Smooth muscle cell (in vitro differentiated cells): ENCODE measurements at regions not wholly inside any gene's neighbourhood (a gene's known extent, or its start where the extent isn't known, plus 50 kb on each side); places are given as distances from the start of the nearest gene placed in this dataset.

Experiments used
- DNase-seq: peaks from one replicate; lab custom pipeline; 2025; ENCODE audit not compliant: unreplicated experiment; lab: John Stamatoyannopoulos, UW
- H2AFZ ChIP-seq: fragments of 200-600 bp; sonication (generic); 2 replicates; pipeline ENCODE4 v1.6.0; 2016; ENCODE audit warnings: antibody characterized with exemption, low read depth, mild to moderate bottlenecking
- H3F3A ChIP-seq: fragments of 200-600 bp; sonication (generic); 2 replicates; pipeline ENCODE4 v1.6.0; 2017; ENCODE audit warnings: antibody characterized with exemption, low read depth
- H3K27ac ChIP-seq: fragments of 200-600 bp; sonication (generic); 2 replicates; pipeline ENCODE4 v1.5.1; 2016; ENCODE audit warnings: low read depth, mild to moderate bottlenecking
- H3K27me3 ChIP-seq: fragments of 200-600 bp; sonication (generic); 2 replicates; pipeline ENCODE4 v1.6.1; 2016; ENCODE audit warnings: low read depth, mild to moderate bottlenecking
- H3K36me3 ChIP-seq: fragments of 200-600 bp; sonication (generic); 2 replicates; pipeline ENCODE4 v1.5.1; 2016; ENCODE audit warnings: low read depth
- H3K4me1 ChIP-seq: fragments of 200-600 bp; sonication (generic); 2 replicates; pipeline ENCODE4 v1.5.1; 2016; ENCODE audit warnings: low read depth
- H3K4me2 ChIP-seq: fragments of 200-600 bp; sonication (generic); 2 replicates; pipeline ENCODE4 v1.6.0; 2016; ENCODE audit warnings: mild to moderate bottlenecking
- H3K4me3 ChIP-seq: fragments of 200-600 bp; sonication (generic); 2 replicates; pipeline ENCODE4 v1.5.1; 2016; ENCODE audit warnings: mild to moderate bottlenecking
- H3K79me2 ChIP-seq: fragments of 200-600 bp; sonication (generic); 2 replicates; pipeline ENCODE4 v1.6.0; 2016; ENCODE audit warnings: low read depth, mild to moderate bottlenecking
- H3K9ac ChIP-seq: fragments of 200-600 bp; sonication (generic); 2 replicates; pipeline ENCODE4 v1.6.0; 2016; ENCODE audit warnings: low read depth
- H3K9me3 ChIP-seq: fragments of 200-600 bp; sonication (generic); replicated peaks from 2 replicates; pipeline ENCODE4 v1.5.1; 2016; ENCODE audit warnings: low read depth
- H4K20me1 ChIP-seq: fragments of 200-600 bp; sonication (generic); 2 replicates; pipeline ENCODE4 v1.6.0; 2016; ENCODE audit warnings: low read depth
- WGBS: methylation state at CpG from one replicate; pipeline ENCODE4 v1.1.7; 2016; ENCODE audit warnings: low lambda C conversion rate; 5-methylcytosine and 5-hydroxymethylcytosine counted together
- TF ChIP-seq, protein P1 (sequence below): fragments of 200-600 bp; sonication (generic); IDR thresholded peaks from 2 replicates; pipeline ENCODE4 v1.5.1; 2017; ENCODE audit warnings: borderline replicate concordance, mild to moderate bottlenecking, antibody characterized with exemption; ENCODE audit not compliant: insufficient read depth, poor library complexity, severe bottlenecking

DNA sequence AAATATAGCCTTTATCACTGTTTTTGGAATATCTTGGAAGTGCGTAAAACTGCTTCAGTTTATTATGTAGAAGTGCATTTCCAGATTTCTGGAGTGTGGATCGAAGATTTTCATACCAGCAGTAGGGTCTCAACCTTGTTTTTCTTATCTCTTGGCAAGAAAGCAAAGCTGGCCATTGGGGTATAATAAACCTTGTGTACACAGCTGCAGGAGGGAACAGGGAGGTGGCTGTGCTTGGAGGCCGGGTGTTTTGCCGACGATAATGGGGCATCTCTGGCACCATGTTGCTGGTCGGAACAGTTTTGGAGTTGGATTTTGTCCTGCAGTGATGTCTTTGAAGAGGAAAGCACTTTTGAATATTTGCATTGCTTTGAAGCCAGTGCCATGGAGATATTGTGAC lies 308.8 kb upstream of the DMRT1 start:
- Histone ChIP-seq H3K36me3 (no peaks in the 10 kb centered on the region), H3K27ac (no peak overlapping the region), H3K4me3 (no peak overlapping the region), H3K4me2 (no peak overlapping the region), H3K9ac (no peak overlapping the region), H3K4me1 (no peaks in the 10 kb centered on the region), H4K20me1 (no peaks in the 10 kb centered on the region), H2AFZ (no peak overlapping the region), H3K79me2 (no peaks in the 10 kb centered on the region), H3K9me3 (no peaks in the 10 kb centered on the region), H3F3A (no peaks in the 10 kb centered on the region), H3K27me3 (no peaks in the 10 kb centered on the region)
- 73% methylated on average over 6 of the region's 6 CpGs for WGBS
- TF ChIP-seq, protein P1, sequence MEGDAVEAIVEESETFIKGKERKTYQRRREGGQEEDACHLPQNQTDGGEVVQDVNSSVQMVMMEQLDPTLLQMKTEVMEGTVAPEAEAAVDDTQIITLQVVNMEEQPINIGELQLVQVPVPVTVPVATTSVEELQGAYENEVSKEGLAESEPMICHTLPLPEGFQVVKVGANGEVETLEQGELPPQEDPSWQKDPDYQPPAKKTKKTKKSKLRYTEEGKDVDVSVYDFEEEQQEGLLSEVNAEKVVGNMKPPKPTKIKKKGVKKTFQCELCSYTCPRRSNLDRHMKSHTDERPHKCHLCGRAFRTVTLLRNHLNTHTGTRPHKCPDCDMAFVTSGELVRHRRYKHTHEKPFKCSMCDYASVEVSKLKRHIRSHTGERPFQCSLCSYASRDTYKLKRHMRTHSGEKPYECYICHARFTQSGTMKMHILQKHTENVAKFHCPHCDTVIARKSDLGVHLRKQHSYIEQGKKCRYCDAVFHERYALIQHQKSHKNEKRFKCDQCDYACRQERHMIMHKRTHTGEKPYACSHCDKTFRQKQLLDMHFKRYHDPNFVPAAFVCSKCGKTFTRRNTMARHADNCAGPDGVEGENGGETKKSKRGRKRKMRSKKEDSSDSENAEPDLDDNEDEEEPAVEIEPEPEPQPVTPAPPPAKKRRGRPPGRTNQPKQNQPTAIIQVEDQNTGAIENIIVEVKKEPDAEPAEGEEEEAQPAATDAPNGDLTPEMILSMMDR = no peak
- DNase-seq = no peak

GRCh38 chr9:534886-535285 lies 306.6 kb upstream of the DMRT1 start:
- Histone ChIP-seq H4K20me1 (no peaks in the 10 kb centered on the region), H3K79me2 (no peaks in the 10 kb centered on the region), H3K27ac (no peak overlapping the region), H3K4me3 (no peak overlapping the region), H3K9me3 (no peaks in the 10 kb centered on the region), H3K4me2 (no peak overlapping the region), H3K27me3 (no peaks in the 10 kb centered on the region), H3K36me3 (no peaks in the 10 kb centered on the region), H3K4me1 (no peaks in the 10 kb centered on the region), H2AFZ (no peak overlapping the region), H3K9ac (no peak overlapping the region), H3F3A (no peaks in the 10 kb centered on the region)
- TF ChIP-seq, protein P1 = no peak
- DNase-seq = no peak
- 95% methylated on average over 4 of the region's 4 CpGs for WGBS

- Histone ChIP-seq H3K36me3 (no peaks in the 10 kb centered on the region), H3K4me1 (no peaks in the 10 kb centered on the region), H3K79me2 (no peaks in the 10 kb centered on the region), H3F3A (no peaks in the 10 kb centered on the region), H3K27ac (no peak overlapping the region), H3K4me2 (no peak overlapping the region), H4K20me1 (no peaks in the 10 kb centered on the region), H3K9me3 (no peaks in the 10 kb centered on the region), H3K4me3 (no peak overlapping the region), H2AFZ (no peak overlapping the region), H3K9ac (no peak overlapping the region), H3K27me3 (no peaks in the 10 kb centered on the region)
- DNase-seq = no peak
- 82% methylated on average over 4 of the region's 4 CpGs for WGBS
- TF ChIP-seq, protein P1 = no peak
Measured at GRCh38 chr9:535356-535755, 306.1 kb upstream of the DMRT1 start.

- WGBS = 88% methylated on average over 11 of the region's 11 CpGs
Measured at GRCh38 chr9:536597-537511, 304.6 kb upstream of the DMRT1 start.

More at GRCh38 chr9:536597-537511, 304.6 kb upstream of the DMRT1 start:
- Histone ChIP-seq H3K4me2 (no peak overlapping the region), H3K27ac (no peak overlapping the region), H3K9ac (no peak overlapping the region), H3F3A (no peaks in the 10 kb centered on the region), H3K9me3 (no peaks in the 10 kb centered on the region), H4K20me1 (no peaks in the 10 kb centered on the region), H2AFZ (no peak overlapping the region), H3K27me3 (no peaks in the 10 kb centered on the region), H3K36me3 (no peaks in the 10 kb centered on the region), H3K4me3 (no peak overlapping the region), H3K4me1 (no peaks in the 10 kb centered on the region), H3K79me2 (no peaks in the 10 kb centered on the region)
- no peak for DNase-seq
- TF ChIP-seq, protein P1 = no peak
